ENCODE measurements at regions not wholly inside any gene's neighbourhood (a gene's known extent, or its start where the extent isn't known, plus 50 kb on each side); places are given as distances from the start of the nearest gene placed in this dataset.
A peak's percentile ranks its signal among the peaks of the same experiment; 100 is the strongest.

- peak; percentile 50 for DNase-seq
These were observed 159.1 kb upstream of the PIEZO2 start for GRCh38 chr18:11308499-11308898.

- no peak for DNase-seq
These were observed 158.3 kb upstream of the PIEZO2 start for GRCh38 chr18:11307716-11308115.

GRCh38 chr18:11305507-11305906, 156.1 kb upstream of the PIEZO2 start:
- no peak for DNase-seq

GRCh38 chr18:11304928-11305327, 155.6 kb upstream of the PIEZO2 start:
- DNase-seq = no peak

GRCh38 chr18:11296946-11297345, 147.6 kb upstream of the PIEZO2 start:
- DNase-seq = no peak

GRCh38 chr18:11293794-11294193, 144.4 kb upstream of the PIEZO2 start:
- DNase-seq = no peak

- no peak for DNase-seq
These were observed 141.4 kb upstream of the PIEZO2 start for GRCh38 chr18:11290786-11291185.

GRCh38 chr18:11289248-11289647, 139.9 kb upstream of the PIEZO2 start:
- no peak for DNase-seq

- no peak for DNase-seq
These were observed 139.0 kb upstream of the PIEZO2 start for GRCh38 chr18:11288401-11288800.

- no peak for DNase-seq
These were observed 137.1 kb upstream of the PIEZO2 start for GRCh38 chr18:11286431-11286830.

GRCh38 chr18:11284811-11285210, 135.4 kb upstream of the PIEZO2 start:
- no peak for DNase-seq

GRCh38 chr18:11284349-11284748, 135.0 kb upstream of the PIEZO2 start:
- DNase-seq = no peak

- no peak for DNase-seq
These were observed 134.3 kb upstream of the PIEZO2 start for GRCh38 chr18:11283479-11284161.

GRCh38 chr18:11279461-11279860, 130.1 kb upstream of the PIEZO2 start:
- DNase-seq = peak; percentile 7

GRCh38 chr18:11276678-11277077, 127.3 kb upstream of the PIEZO2 start:
- no peak for DNase-seq

- no peak for DNase-seq
These were observed 124.9 kb upstream of the PIEZO2 start for GRCh38 chr18:11274144-11274794.

- DNase-seq = no peak
These were observed 123.1 kb upstream of the PIEZO2 start for GRCh38 chr18:11272516-11272915.

- no peak for DNase-seq
These were observed 122.6 kb upstream of the PIEZO2 start for GRCh38 chr18:11271954-11272353.

- DNase-seq = peak; percentile 21
These were observed 119.9 kb upstream of the PIEZO2 start for GRCh38 chr18:11269257-11269656.

- peak; percentile 18 for DNase-seq
These were observed 119.4 kb upstream of the PIEZO2 start for GRCh38 chr18:11268741-11269233.

GRCh38 chr18:11268153-11268552, 118.8 kb upstream of the PIEZO2 start:
- DNase-seq = no peak

GRCh38 chr18:11266781-11267480, 117.6 kb upstream of the PIEZO2 start:
- no peak for DNase-seq

- no peak for DNase-seq
These were observed 112.1 kb upstream of the PIEZO2 start for GRCh38 chr18:11261486-11261885.

GRCh38 chr18:11260961-11261461, 111.6 kb upstream of the PIEZO2 start:
- DNase-seq = no peak
